ENCODE measurements at regions not wholly inside any gene's neighbourhood (a gene's known extent, or its start where the extent isn't known, plus 50 kb on each side); places are given as distances from the start of the nearest gene placed in this dataset.

- H3K36me3 ChIP-seq (ENCODE audit: control insufficient read depth in 2 of 2, insufficient read depth in 1 of 2, low read length in 2 of 2), result no peaks in the 10 kb centered on the region
- no peak for TF ChIP-seq ZNF654 (tag by site-specific recombination; IDR thresholded peaks at IDR 0.05; ENCODE audit: low read depth)
- TF ChIP-seq ZFHX2 (tag by site-specific recombination; conservative IDR thresholded peaks at IDR 0.05), result no peak
- no peak for TF ChIP-seq ZNF10 (tag by site-specific recombination; IDR thresholded peaks at IDR 0.05)
- no peak for TF ChIP-seq ZNF645 (tag by site-specific recombination; IDR thresholded peaks at IDR 0.05)
- TF ChIP-seq ZSCAN16 (tag by site-specific recombination; IDR thresholded peaks at IDR 0.05), result no peak
- TF ChIP-seq KLF8 (tag by site-specific recombination; IDR thresholded peaks at IDR 0.05), result no peak
- no peak for TF ChIP-seq SETDB1 (IDR thresholded peaks at IDR 0.05; ENCODE audit: insufficient read length, low read length)
- no peak for TF ChIP-seq BCL11A (tag by site-specific recombination; IDR thresholded peaks at IDR 0.05; ENCODE audit: low read depth)
- no peak for TF ChIP-seq ZNF692 (tag by site-specific recombination; IDR thresholded peaks at IDR 0.05)
- TF ChIP-seq ZNF174 (tag by site-specific recombination; IDR thresholded peaks at IDR 0.05), result no peak
- no peak for TF ChIP-seq ZNF366 (tag by site-specific recombination; conservative IDR thresholded peaks at IDR 0.05)
- no peak for TF ChIP-seq ZEB2 (tag by site-specific recombination; IDR thresholded peaks at IDR 0.05)
- POLR2A ChIA-PET, result no interaction called here
- CTCF ChIA-PET, result no interaction called here
- no peak overlapping the region for H3K4me3 ChIP-seq (ENCODE audit: low read depth, low read length)
- H3K27ac ChIP-seq (ENCODE audit: extremely low read depth, low read depth, low read length), result no peak overlapping the region
- no peaks in the 10 kb centered on the region for H3K9me3 ChIP-seq (ENCODE audit: control insufficient read depth, insufficient read depth, low read depth, low read length)
- no peaks in the 10 kb centered on the region for H3K4me1 ChIP-seq (ENCODE audit: control insufficient read depth, insufficient read depth, low read length)
Measured at GRCh38 chr7:110486549-110486948, 604.4 kb upstream of the LRRN3 start.

- no peaks in the 10 kb centered on the region for H3K36me3 ChIP-seq (ENCODE audit: control insufficient read depth in 2 of 2, insufficient read depth in 1 of 2, low read length in 2 of 2)
- H3K9me3 ChIP-seq (ENCODE audit: control insufficient read depth, insufficient read depth, low read depth, low read length), result no peaks in the 10 kb centered on the region
- CTCF ChIA-PET, result no interaction called here
- H3K4me1 ChIP-seq (ENCODE audit: control insufficient read depth, insufficient read depth, low read length), result no peaks in the 10 kb centered on the region
- no peak overlapping the region for H3K4me3 ChIP-seq (ENCODE audit: low read depth, low read length)
- TF ChIP-seq GLIS1 (tag by site-specific recombination; IDR thresholded peaks at IDR 0.05), result no peak
- TF ChIP-seq ZNF221 (tag by site-specific recombination; IDR thresholded peaks at IDR 0.05; ENCODE audit: borderline replicate concordance), result no peak
- TF ChIP-seq ZNF549 (tag by site-specific recombination; IDR thresholded peaks at IDR 0.05), result no peak
- TF ChIP-seq ZNF677 (tag by site-specific recombination; IDR thresholded peaks at IDR 0.05), result no peak
- no peak for TF ChIP-seq ZNF404 (tag by site-specific recombination; IDR thresholded peaks at IDR 0.05)
- no peak overlapping the region for H3K27ac ChIP-seq (ENCODE audit: extremely low read depth, low read depth, low read length)
- POLR2A ChIA-PET, result no interaction called here
Measured at GRCh38 chr7:110502888-110503465, 588.0 kb upstream of the LRRN3 start.

GRCh38 chr7:110507369-110507768, 583.6 kb upstream of the LRRN3 start:
- POLR2A ChIA-PET, result no interaction called here
- Histone ChIP-seq H3K27ac (ENCODE audit: extremely low read depth, low read depth, low read length) (no peak overlapping the region), H3K36me3 (ENCODE audit: control insufficient read depth in 2 of 2, insufficient read depth in 1 of 2, low read length in 2 of 2) (no peaks in the 10 kb centered on the region), H3K4me1 (ENCODE audit: control insufficient read depth, insufficient read depth, low read length) (no peaks in the 10 kb centered on the region), H3K4me3 (ENCODE audit: low read depth, low read length) (no peak overlapping the region), H3K9me3 (ENCODE audit: control insufficient read depth, insufficient read depth, low read depth, low read length) (no peaks in the 10 kb centered on the region)
- TF ChIP-seq ZNF366 (tag by site-specific recombination; conservative IDR thresholded peaks at IDR 0.05), result no peak
- CTCF ChIA-PET, result no interaction called here

- CTCF ChIA-PET, result no interaction called here
- H3K27ac ChIP-seq (ENCODE audit: extremely low read depth, low read depth, low read length), result no peak overlapping the region
- no peaks in the 10 kb centered on the region for H3K4me1 ChIP-seq (ENCODE audit: control insufficient read depth, insufficient read depth, low read length)
- no peaks in the 10 kb centered on the region for H3K9me3 ChIP-seq (ENCODE audit: control insufficient read depth, insufficient read depth, low read depth, low read length)
- H3K4me3 ChIP-seq (ENCODE audit: low read depth, low read length), result no peak overlapping the region
- H3K36me3 ChIP-seq (ENCODE audit: control insufficient read depth in 2 of 2, insufficient read depth in 1 of 2, low read length in 2 of 2), result no peaks in the 10 kb centered on the region
- POLR2A ChIA-PET, result no interaction called here
- TF ChIP-seq KLF8 (tag by site-specific recombination; IDR thresholded peaks at IDR 0.05), result no peak
- no peak for TF ChIP-seq ZNF518A (tag by site-specific recombination; conservative IDR thresholded peaks at IDR 0.05; ENCODE audit: low read depth)
- TF ChIP-seq ZNF274 (IDR thresholded peaks at IDR 0.05; ENCODE audit: low read length), result no peak
- TF ChIP-seq ZNF274 (tag by site-specific recombination; IDR thresholded peaks at IDR 0.05; ENCODE audit: borderline replicate concordance), result no peak
- TF ChIP-seq PBX3 (CRISPR knock-in tag; IDR thresholded peaks at IDR 0.05), result no peak
Measured at GRCh38 chr7:110507832-110508231, 583.1 kb upstream of the LRRN3 start.
